ENCODE measurements at regions not wholly inside any gene's neighbourhood (a gene's known extent, or its start where the extent isn't known, plus 50 kb on each side); places are given as distances from the start of the nearest gene placed in this dataset.

DNA sequence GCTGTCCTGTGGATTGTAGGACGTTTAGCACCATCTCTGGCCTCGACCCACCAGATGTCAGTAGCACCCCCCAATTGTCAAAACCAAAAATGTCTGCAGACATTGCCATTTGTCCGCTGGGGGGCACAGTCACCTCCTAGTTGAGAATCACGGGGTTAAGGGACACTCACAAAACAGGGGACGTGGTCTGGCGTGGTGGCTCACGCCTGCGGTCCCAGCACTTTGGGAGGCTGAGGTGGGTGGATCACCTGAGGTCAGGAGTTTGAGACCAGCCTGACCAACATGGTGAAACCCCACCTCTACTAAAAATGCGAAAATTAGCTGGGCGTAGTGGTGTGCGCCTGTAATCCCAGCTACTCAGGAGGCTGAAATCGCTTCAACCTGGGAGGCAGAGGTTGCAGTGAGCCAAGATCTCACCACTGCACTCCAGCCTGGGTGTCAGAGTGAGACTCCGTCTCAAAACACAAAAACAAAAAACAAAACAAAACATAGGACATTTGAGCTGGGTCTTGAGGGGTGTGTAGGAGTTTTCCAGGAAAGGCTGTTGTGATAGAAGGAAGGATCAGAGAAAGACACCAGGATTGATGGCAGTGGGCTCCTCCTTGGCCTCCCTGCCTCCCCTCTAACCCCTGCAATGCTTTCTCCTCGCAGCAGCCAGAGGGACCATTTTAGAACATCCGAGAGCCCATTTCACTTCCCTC lies 171.8 kb upstream of the GSE1 start:
- no peaks in the 10 kb centered on the region for H3F3A ChIP-seq (replicated peaks; ENCODE audit: insufficient read depth)
- H3K4me2 ChIP-seq: no peak overlapping the region
- CTCF ChIA-PET: interaction anchor here (0.7 to 2.4 kb wide), 4 partner anchors 14 to 169 kb away, joined by 3 to 11 read pairs (median 3); no protein-coding TSS in a partner anchor
- H3K79me2 ChIP-seq (ENCODE audit: insufficient read depth): no peaks in the 10 kb centered on the region
- no peak for TF ChIP-seq ELF1 (IDR thresholded peaks at IDR 0.05)
- TF ChIP-seq MXI1 (IDR thresholded peaks at IDR 0.05; ENCODE audit: low read depth, low read length): no peak
- no peak for TF ChIP-seq JUND (IDR thresholded peaks at IDR 0.05)
- no peak for TF ChIP-seq MAX (IDR thresholded peaks at IDR 0.05; ENCODE audit: low read depth)
- 88% methylated on average over 14 of the region's 15 CpGs for WGBS (ENCODE audit: low lambda C conversion rate)
- H3K27me3 ChIP-seq (ENCODE audit: insufficient read depth): no peaks in the 10 kb centered on the region
- H3K9me3 ChIP-seq: no peaks in the 10 kb centered on the region
- H3K9ac ChIP-seq: no peak overlapping the region
- H3K27ac ChIP-seq (ENCODE audit: low read depth in 2 of 2, low read length in 1 of 2): no peak overlapping the region
- no peak overlapping the region for H3K4me3 ChIP-seq (ENCODE audit: low read depth in 2 of 2, low read length in 1 of 2)
- DNase-seq: no peak
- no peak overlapping the region for H2AFZ ChIP-seq (ENCODE audit: low read depth)
- POLR2A ChIA-PET: interaction anchor here (0.5 kb wide), 1 partner anchor 92 kb away, joined by 4 read pairs; no protein-coding TSS in a partner anchor
- peaks cover 0 to 37% of the 10 kb centered on the region in 2 experiments; a peak in 2 of 4 replicates for H3K4me1 ChIP-seq (ENCODE audit: control insufficient read depth in 1 of 2, insufficient read depth in 2 of 2, low read depth in 1 of 2, low read length in 1 of 2)
- H3K36me3 ChIP-seq (replicated peaks in 1 of 2; ENCODE audit: control insufficient read depth in 1 of 2, insufficient read depth in 2 of 2, low read length in 1 of 2): no peaks in the 10 kb centered on the region
- H3K9me2 ChIP-seq: no peaks in the 10 kb centered on the region
- H4K20me1 ChIP-seq (ENCODE audit: insufficient read depth): no peaks in the 10 kb centered on the region

GRCh38 chr16:85441890-85442670 lies 171.0 kb upstream of the GSE1 start:
- ChIA-PET CTCF (interaction anchor here (0.7 to 2.4 kb wide), 5 partner anchors 13 to 168 kb away, joined by 3 to 11 read pairs (median 3); no protein-coding TSS in a partner anchor), POLR2A (interaction anchor here (0.5 kb wide), 1 partner anchor 93 kb away, joined by 4 read pairs; no protein-coding TSS in a partner anchor)
- peaks cover 0 to 45% of the 10 kb centered on the region in 2 experiments; a peak in 2 of 4 replicates for H3K4me1 ChIP-seq (ENCODE audit: control insufficient read depth in 1 of 2, insufficient read depth in 2 of 2, low read depth in 1 of 2, low read length in 1 of 2)
- no peaks in the 10 kb centered on the region for H4K20me1 ChIP-seq (ENCODE audit: insufficient read depth)
- no peaks in the 10 kb centered on the region for H3K36me3 ChIP-seq (replicated peaks in 1 of 2; ENCODE audit: control insufficient read depth in 1 of 2, insufficient read depth in 2 of 2, low read length in 1 of 2)
- H3F3A ChIP-seq (replicated peaks; ENCODE audit: insufficient read depth): no peaks in the 10 kb centered on the region
- WGBS (ENCODE audit: low lambda C conversion rate): 84% methylated on average over 12 of the region's 12 CpGs
- H3K9me3 ChIP-seq: no peaks in the 10 kb centered on the region
- H3K4me3 ChIP-seq (ENCODE audit: low read depth in 2 of 2, low read length in 1 of 2): no peak overlapping the region
- H2AFZ ChIP-seq (ENCODE audit: low read depth): no peak overlapping the region
- H3K9me2 ChIP-seq: no peaks in the 10 kb centered on the region
- no peak overlapping the region for H3K27ac ChIP-seq (ENCODE audit: low read depth in 2 of 2, low read length in 1 of 2)
- H3K4me2 ChIP-seq: no peak overlapping the region
- H3K79me2 ChIP-seq (ENCODE audit: insufficient read depth): no peaks in the 10 kb centered on the region
- H3K9ac ChIP-seq: no peak overlapping the region
- TF ChIP-seq SIN3A (IDR thresholded peaks at IDR 0.05; ENCODE audit: borderline replicate concordance, low read depth, low read length): no peak
- no peak for TF ChIP-seq FOSL2 (IDR thresholded peaks at IDR 0.05; ENCODE audit: borderline replicate concordance, low read depth)
- TF ChIP-seq, protein P1, sequence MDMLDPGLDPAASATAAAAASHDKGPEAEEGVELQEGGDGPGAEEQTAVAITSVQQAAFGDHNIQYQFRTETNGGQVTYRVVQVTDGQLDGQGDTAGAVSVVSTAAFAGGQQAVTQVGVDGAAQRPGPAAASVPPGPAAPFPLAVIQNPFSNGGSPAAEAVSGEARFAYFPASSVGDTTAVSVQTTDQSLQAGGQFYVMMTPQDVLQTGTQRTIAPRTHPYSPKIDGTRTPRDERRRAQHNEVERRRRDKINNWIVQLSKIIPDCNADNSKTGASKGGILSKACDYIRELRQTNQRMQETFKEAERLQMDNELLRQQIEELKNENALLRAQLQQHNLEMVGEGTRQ (IDR thresholded peaks at IDR 0.05; ENCODE audit: borderline replicate concordance, low read depth, low read length): no peak
- no peak for TF ChIP-seq NRF1 (IDR thresholded peaks at IDR 0.05; ENCODE audit: low read depth, low read length)
- TF ChIP-seq ZBTB33 (IDR thresholded peaks at IDR 0.05; ENCODE audit: borderline replicate concordance, low read depth): no peak
- TF ChIP-seq GATA2 (CRISPR knock-in tag; IDR thresholded peaks at IDR 0.05): no peak
- TF ChIP-seq TCF12 (IDR thresholded peaks at IDR 0.05): no peak
- TF ChIP-seq MXI1 (IDR thresholded peaks at IDR 0.05; ENCODE audit: low read depth, low read length): no peak
- TF ChIP-seq POLR2AphosphoS5 (IDR thresholded peaks at IDR 0.05; ENCODE audit: low read depth, low read length): no peak
- no peak for TF ChIP-seq JUND (IDR thresholded peaks at IDR 0.05)
- no peak for TF ChIP-seq TAF1 (IDR thresholded peaks at IDR 0.05; ENCODE audit: borderline replicate concordance, low read depth, low read length)
- no peak for TF ChIP-seq FOXM1 (IDR thresholded peaks at IDR 0.05; ENCODE audit: low read depth)
- no peak for TF ChIP-seq PBX3 (IDR thresholded peaks at IDR 0.05)
- TF ChIP-seq MAX (IDR thresholded peaks at IDR 0.05; ENCODE audit: low read depth): no peak
- TF ChIP-seq EZH2phosphoT487 (IDR thresholded peaks at IDR 0.05; ENCODE audit: borderline replicate concordance, low read depth): no peak
- DNase-seq: no peak
- H3K27me3 ChIP-seq (ENCODE audit: insufficient read depth): no peaks in the 10 kb centered on the region
